Medulla oblongata (tissue), 1 donor: ENCODE measurements at regions not wholly inside any gene's neighbourhood (a gene's known extent, or its start where the extent isn't known, plus 50 kb on each side); places are given as distances from the start of the nearest gene placed in this dataset.

Source experiments
- DNase-seq: peaks from one replicate; pipeline ENCODE4 v3.0.0-alpha.2; 2015; ENCODE audit errors: extremely low spot score

DNA sequence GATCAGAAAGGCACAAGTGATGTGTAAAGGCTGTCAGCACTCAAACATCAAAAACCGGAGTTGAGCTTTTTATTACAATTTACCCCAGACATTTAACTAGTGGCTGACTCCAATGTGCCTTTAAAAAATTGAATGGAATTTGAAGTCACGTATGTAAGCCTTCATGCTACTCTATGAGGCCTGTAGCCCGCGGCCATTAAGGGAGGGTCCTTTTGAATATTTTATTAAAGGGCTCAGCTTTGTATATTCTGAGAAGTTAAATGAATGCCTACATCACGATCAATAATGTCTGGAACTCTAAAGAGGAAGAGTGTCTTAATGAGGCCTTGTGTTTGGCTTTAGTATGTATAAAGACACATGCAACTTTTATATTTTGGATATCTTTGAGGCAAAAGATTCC lies 916.6 kb upstream of the CELF2 start:
- DNase-seq = no peak

- DNase-seq = no peak
Measured at GRCh38 chr10:10110844-10111490, 906.7 kb upstream of the CELF2 start.

GRCh38 chr10:10118131-10118530 lies 899.5 kb upstream of the CELF2 start:
- no peak for DNase-seq

GRCh38 chr10:10120671-10121070 lies 897.0 kb upstream of the CELF2 start:
- no peak for DNase-seq

GRCh38 chr10:10125676-10126075 lies 892.0 kb upstream of the CELF2 start:
- DNase-seq = no peak

DNA sequence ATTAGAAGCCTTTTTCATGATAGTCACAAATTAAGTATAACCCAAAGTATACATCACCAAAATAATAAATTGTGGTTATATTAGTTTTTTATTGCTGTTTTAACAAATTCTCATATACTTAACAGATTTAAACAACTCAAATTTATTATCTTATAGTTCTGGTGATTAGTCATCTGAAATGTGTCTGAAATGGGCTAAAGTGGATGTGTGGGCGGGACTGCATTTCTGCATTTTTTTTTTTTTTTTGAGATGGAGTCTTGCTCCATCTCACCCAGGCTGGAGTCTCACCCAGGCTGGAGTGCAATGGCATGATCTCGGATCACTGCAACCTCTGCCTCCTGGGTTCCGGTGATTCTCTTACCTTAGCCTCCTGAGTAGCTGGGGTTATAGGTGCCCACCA lies 891.5 kb upstream of the CELF2 start:
- no peak for DNase-seq

DNA sequence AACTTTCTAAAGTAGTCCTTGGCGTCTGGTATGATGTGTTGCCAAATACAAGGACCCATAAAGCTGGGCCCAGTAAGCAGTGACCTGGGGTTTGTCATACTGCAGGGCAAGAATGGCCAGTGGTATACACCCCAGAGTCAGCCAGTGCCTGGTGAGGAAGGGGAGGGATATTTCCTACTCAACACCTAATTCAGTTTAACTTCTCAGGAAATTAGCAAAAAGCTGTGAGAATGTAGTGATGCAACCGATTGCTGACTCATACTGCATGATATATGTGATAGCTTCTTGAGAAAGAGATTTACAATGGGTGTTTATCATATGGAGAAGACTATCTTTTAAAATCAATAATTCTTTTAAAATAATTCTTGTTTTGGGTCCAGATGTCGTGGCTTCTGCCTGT lies 889.3 kb upstream of the CELF2 start:
- no peak for DNase-seq

- no peak for DNase-seq
Measured at GRCh38 chr10:10130686-10131085, 887.0 kb upstream of the CELF2 start.

DNA sequence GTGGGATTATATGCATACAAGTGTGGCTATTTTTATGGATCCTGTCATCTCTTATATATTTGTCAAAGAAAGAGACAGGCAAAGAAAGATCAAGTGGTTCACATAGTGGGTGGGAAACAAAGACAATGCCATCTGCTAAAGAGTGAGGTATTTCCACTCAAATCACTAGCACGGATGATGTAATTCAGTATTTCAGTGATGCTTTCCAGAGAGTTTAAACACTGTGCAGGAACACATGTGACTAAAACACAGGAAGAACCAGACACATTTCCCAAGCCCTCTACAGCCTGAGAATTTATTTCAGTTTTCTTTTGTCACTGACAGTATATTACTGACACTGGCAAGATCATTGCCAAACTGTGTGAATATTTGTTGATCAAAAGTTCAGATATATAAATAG lies 885.7 kb upstream of the CELF2 start:
- DNase-seq = no peak

DNA sequence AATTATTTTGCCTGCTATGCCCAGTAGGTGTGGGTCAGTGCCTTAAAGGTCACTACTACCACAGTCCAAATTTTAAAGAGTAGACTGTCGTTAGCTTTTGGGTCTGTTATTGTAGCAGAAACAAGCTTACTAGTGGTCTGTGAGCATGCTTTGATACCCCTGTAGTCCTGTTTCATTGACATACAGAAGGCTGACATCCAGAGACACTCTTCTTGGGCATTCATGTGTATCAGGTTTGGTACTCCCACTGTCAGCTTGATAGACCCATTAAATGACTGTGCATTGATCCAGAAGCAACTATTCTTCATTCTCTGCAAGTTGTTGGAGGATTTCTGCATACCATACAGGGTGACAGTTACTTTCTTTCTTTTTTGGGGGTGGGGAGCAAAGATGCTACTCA lies 884.4 kb upstream of the CELF2 start:
- DNase-seq = no peak

DNA sequence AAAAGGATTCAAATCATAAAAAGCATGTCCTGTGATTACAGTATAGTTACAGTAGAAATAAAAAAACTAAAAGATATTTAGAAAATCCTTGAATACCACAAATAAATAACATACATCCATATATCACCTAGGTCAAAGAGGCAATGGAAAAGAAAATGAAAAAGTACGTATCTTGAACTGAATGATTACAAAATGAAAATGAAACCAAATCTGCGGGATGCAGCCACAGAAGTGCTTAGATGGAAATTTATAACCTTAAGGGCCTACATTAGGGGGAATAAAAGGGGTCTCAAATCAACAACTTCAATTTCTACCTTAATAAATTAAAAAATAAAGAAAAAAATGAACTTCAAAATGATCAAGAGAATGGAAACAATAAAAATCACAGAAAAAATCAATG lies 879.0 kb upstream of the CELF2 start:
- no peak for DNase-seq

- no peak for DNase-seq
Measured at GRCh38 chr10:10141782-10142382, 875.8 kb upstream of the CELF2 start.

DNA sequence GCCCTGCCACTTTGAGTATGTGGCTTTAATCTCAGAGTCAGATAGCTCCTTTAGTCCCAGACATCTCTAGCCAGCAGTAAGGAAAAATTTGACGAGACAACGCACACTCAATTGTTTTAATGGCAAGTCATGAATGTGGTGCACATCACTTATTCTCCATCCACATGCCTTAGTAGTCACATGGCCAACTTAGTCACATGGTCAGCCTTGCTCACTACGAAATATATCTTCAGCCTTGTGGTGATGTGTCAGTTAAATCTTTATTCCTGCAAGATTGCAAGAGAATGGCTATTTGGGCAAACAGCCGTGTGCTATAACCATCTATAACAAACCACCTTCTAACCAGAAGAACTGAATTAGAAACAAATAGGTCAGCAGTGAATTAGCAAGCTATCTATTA lies 871.1 kb upstream of the CELF2 start:
- no peak for DNase-seq

- no peak for DNase-seq
Measured at GRCh38 chr10:10149899-10150298, 867.8 kb upstream of the CELF2 start.

DNA sequence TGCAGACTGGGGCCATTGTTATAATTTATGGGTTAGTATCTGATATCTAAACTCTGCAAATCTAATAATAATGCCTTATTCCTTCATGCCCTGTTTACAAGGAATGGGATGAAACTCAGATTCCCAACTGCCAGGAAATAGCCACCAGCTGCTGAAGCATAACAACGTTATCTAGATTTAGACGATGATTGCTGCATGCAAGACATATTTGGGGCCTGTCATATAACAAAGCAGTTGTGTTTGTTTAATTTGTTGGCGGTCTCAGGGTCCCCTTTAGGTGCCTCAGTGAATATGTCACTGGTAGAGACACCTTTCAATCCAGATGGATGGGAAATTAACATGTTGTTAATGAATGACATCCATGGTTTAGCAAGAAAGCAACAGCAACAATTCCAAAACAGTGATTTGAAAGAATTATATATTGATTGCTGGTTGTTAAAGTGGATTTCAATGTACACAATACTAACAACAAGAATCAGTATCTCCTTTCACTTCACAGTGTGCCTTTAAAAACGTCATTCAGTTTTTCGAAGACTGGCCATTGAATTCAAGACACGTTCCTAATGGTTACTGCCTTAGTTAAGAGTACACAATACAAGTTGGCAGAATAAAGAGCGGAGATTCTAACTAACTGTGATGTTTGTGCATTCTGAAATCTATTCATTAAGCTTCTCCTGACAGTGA lies 860.6 kb upstream of the CELF2 start:
- no peak for DNase-seq

DNA sequence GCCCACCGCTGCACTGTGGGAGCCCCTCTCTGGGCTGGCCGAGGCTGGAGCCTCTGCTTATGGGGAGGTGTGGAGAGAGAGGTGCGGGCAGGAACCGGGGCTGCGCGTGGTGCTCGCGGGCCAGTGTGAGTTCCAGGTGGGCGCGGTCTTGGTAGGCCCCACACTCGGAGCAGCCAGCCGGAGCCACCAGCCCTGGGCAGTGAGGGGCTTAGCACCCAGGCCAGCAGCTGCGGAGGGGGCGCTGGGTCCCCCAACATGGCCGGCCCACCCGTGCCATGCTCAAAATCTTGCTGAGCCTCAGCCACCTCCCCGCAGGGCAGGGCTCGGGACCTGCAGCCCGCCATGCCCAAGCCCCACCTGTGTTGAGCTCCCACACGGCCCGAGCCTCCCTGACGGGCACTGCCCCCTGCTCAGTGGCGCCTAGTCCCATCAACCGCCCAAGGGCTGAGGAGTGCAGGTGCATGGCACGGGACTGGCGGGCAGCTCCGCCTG lies 856.8 kb upstream of the CELF2 start:
- DNase-seq = no peak

DNA sequence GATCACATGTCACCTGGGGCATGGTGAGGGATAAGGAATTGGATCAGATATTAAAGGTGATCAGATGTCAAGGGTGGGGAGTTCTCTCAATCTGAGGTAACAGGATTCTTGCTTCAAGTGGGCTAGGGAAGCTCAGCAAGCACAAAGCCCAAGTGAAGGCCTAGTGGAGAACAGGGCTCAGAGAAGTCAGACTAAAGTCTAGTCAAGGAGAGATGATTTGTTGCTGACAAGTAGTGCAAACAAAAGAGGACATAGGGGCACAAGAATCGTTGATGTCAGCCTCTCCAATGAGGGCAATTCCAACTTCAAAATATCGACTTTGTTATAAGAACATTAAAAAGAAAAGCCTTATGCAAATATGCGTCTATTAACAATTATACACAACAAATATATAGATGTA lies 852.8 kb upstream of the CELF2 start:
- DNase-seq = no peak

DNA sequence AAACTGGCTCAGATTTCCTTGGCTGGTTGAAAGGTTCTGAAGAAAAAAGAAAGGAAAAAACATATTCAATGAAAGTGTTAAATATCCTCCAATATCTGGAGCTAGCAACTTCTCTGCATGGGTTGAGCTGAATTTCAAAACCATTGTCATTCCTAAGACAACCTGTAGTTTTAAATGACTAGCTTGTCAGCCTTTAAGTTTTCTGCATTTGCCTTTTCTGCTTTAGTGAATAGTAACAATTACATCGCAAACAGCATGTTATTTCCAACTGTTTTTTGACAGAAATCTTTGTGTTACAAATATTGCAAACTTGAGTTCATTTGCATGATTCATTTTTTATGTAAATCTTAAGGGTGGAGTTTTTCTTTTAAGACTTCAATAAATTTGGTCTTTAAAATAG lies 852.3 kb upstream of the CELF2 start:
- no peak for DNase-seq

DNA sequence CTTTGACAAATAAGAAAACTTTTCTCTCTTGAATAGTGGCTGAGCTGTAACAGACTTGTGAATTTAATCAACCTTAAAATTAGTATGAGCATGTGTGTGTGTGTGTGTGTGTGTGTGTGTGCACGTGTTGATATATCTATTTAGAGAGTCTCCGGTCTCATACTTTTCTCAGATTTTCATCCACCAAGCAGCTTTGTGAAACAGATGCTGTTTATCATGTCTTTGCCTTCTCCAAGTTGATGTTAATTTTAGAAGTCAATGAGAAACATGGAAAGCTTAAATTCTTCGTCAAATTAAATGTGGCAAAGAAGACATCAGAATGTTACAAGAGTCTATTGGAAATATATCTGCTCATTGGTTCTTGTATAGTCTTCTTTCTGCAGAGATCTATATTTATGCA lies 839.2 kb upstream of the CELF2 start:
- no peak for DNase-seq

DNA sequence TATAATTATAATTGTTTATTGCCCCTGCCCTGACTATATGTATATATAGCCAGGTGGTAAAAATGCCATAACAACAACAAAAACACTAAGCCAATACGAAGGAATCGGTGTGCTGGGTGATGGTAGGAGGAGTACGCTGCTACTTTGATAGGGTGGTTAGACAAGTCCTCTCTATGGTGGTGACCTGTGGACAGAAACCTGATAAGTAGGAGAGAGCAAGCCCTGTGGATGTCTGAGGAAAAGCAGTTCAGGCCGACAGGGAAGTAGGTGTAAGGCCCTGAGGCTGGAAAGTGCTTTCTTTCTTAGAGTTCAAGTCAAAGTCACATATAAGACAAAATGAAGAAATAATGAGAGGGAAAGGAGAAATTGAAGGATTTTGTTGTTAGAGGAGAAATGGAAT lies 823.8 kb upstream of the CELF2 start:
- DNase-seq = no peak

- no peak for DNase-seq
Measured at GRCh38 chr10:10196701-10197100, 821.0 kb upstream of the CELF2 start.

- DNase-seq = no peak
Measured at GRCh38 chr10:10197423-10197822, 820.2 kb upstream of the CELF2 start.

DNA sequence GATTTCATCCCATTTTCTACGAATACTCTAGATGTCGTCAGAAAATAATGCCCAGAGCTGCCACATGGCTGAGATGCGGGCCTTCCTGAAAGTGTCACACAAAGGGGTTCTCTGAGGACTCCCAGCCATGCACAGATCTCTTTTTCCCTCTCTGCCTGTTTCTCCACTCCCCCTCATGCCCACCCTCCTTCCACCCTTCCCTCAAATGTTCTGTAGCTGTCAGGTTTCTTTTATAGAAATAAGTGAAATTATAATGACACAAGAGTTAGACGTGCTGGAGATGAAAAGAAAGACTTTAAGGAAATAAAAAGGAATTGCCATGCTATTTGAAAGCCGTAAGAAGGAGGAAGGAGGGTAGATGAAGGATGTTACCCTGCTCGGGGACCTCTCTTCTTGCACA lies 819.3 kb upstream of the CELF2 start:
- no peak for DNase-seq
